Islet precursor cell (in vitro differentiated cells): ENCODE measurements at regions not wholly inside any gene's neighbourhood (a gene's known extent, or its start where the extent isn't known, plus 50 kb on each side); places are given as distances from the start of the nearest gene placed in this dataset.

ENCODE experiments used
- DNase-seq: peaks from one replicate; pipeline ENCODE4 v3.0.0-alpha.2; 2018

GRCh38 chr2:156864753-156865152 lies 392.8 kb upstream of the GALNT5 start:
- DNase-seq, result no peak

DNA sequence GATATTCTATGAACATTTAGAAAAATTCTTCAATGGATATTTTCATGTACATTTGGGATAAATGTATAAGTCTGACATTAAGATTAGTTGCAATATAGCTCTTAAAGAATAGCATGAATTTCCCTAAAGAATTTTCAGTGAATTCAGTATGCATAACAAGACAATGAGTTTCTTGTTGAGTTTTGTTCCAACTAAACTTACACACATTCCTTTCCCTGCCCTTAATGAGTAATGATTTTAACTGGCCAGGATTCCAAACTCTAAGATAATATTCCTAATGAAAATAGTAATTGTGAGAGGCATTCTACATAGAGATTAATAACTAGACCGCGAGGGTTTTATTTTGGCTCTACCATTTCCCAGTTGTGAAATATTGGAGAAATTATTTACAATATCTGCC lies 390.3 kb upstream of the GALNT5 start:
- no peak for DNase-seq

DNA sequence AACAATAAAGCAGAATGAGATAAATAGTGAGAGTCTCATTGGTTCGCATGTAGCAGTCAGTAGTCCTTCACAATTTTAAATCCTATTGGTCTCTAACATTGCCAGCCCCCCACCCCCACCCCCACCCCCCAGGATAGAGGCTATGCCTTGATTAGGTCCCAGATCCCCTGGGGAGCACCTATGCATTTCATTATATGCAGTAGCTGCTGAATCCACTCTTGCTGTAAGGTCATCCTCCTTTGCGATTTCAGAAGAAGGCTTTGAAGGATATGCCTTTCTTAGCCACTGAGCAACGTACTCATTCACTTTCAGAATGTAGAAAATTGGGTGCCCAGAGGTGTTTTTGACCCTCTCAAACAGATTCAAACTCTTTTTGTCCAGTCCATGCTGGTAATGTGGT lies 382.8 kb upstream of the GALNT5 start:
- no peak for DNase-seq

GRCh38 chr2:156883804-156884203 lies 373.7 kb upstream of the GALNT5 start:
- DNase-seq, result no peak

DNA sequence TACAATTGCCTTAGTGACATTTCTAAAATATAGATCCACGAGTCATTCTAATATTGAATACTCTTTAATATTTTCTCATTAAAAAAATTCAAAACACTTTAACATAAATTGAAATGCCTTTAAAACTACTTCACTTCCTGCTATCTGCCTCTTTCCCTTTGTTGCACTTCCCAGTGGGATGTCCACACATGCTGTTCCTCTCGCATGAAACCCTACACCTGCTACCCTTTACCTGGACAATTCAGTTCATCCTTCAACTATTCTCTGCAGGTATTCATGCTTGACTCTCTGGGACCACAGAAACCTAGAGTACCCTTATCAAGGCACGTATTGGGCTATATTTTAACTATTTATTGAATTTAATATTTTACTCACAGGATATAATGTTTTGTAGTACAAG lies 373.3 kb upstream of the GALNT5 start:
- no peak for DNase-seq

DNA sequence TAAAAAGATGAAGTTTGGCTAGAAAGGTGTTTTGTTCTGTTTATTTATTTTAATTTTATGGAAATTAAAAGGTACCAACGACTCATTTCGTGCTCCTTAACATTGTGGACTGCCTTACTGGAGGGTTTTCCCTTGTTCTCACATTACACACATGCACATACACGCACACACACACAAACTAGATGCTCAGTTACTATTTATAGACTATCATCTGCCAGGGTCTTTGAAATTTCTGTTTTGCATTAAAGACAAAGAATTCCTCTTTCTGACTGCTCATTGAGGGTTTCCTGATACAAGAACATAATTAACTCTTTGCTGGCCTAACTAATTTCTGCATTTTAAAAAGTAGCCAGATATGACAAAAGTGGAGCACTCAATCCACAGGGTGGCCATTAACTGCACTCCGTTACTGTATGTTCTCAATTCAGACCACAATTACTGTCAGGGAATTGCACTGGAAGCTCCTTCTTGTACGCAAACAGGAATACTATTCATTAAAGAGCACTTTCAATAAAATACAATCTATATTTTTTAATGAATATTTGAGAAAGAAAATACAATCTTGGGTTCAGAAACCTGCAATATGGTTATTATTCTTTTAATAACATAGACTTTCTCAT lies 366.9 kb upstream of the GALNT5 start:
- DNase-seq, result no peak

DNA sequence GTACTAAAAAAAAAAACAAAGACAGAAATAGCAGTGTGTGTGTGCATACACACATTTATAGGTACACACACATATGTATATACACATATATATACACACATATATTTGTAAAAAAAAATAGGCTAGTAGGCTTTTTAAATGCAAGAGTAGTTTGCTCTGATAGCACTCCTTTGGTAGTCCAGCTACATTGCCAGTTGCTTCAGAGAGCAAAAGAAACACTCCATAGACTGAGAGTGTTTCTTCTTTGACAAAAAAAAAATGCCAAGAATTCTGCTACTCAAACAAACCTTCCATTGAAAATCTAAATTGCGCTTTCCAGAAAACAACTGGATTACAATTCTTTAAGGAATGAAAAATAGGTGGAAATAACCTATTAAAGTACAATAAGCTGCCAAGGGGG lies 365.9 kb upstream of the GALNT5 start:
- no peak for DNase-seq

GRCh38 chr2:156892467-156893281 lies 364.8 kb upstream of the GALNT5 start:
- DNase-seq, result no peak

DNA sequence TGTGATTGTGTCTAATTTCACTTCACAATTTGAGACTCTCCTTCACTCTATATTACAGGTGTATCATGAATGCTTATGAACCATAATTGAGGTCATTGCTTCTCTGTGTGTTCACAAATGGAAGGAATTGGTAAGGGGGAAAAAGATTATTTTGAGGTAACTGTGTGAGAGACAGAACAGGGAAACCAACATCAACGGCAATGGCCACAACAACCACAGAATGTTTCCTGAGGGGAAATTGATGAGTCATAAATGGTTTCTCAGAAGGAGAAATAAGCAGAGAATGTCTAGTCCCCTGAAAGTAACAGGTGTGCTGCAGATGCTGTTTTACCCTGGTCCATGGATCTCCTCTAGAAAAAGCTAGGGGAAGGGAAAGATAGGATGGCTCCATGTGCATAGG lies 361.2 kb upstream of the GALNT5 start:
- DNase-seq, result no peak

DNA sequence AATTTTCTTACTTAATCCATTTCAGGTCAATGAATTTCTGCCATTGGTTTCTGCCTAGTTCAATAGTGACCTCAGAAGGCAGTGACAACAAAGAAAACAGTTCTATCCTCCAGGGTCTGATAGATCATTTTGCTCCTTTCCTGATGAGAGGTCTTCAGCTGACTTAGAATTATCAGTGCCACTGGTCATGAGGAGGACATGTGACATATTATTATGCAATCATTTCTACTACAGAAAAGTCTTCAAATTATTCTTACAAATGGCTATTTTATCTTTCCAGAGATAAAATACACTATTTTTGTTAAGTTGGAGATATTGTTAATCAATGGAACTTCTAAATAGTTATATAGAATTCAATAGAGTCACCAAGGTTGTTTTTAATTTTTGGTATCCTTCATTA lies 360.0 kb upstream of the GALNT5 start:
- no peak for DNase-seq

DNA sequence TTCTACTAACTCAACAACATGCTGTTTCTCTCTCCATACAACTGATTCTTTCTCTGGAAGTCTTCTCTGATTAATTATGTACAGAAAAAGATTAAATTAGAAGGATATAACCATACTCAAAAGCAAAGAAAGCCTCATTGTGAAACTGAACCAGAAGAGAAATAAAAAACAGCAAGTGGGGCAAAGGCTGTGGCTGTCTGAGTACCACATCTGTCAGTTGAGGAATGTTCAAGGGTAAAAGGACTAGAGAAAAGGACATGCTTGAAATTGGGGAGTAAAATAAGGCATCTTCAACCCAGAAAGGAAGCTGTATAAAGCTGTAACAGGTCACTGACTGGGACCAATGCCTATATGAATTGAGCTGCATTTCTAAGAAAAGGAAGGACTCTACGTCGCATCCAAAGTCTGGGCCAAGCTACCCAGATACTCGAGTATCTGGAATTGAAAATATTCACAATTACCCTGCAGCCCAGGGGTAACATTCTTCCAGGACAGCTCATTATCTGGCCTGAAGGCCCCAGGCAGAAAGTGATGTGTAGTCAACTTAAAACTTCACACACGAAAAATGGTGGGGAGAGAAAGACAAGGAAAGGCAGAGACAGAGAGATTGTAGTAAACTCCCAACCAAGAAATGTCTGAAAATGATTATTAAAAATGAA lies 356.0 kb upstream of the GALNT5 start:
- peak; percentile 84 for DNase-seq

- no peak for DNase-seq
Measured at GRCh38 chr2:156903335-156903734, 354.2 kb upstream of the GALNT5 start.

DNA sequence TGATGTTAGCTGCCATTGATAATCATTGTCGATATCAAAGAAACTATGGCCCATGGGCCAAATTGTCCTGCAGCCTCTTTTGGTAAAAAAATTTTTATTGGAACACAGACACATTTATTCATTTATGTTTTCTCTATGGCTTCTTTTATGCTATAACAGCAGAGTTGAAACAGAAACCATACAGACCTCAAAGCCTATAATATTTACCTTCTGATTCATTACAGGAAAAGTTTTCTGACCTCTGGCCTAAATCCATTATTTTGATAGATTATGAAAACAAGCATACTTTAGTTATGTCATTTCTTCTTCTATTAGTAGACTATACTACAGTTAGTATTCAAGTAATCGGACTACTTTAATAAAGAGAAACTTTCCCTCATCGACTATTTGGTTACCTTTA lies 349.7 kb upstream of the GALNT5 start:
- DNase-seq, result no peak

- no peak for DNase-seq
Measured at GRCh38 chr2:156908825-156909224, 348.7 kb upstream of the GALNT5 start.

- no peak for DNase-seq
Measured at GRCh38 chr2:156909983-156910382, 347.5 kb upstream of the GALNT5 start.

DNA sequence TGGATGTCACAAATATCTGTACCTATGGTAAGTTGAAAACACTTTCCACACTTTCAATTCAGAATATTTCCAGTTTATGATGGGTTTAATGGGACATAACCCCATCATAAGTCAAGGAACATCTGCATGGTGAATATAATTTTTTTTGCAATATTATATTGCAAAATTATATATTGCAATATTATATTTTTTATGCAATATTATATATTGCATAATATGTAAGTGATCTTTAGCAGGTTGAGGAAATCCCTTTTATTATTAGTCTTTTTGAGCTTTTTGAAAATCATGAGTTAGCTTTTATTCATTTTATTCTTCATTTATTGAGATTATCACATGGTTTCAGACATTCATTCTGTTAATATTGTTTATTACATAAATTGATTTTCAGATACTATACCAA lies 342.2 kb upstream of the GALNT5 start:
- no peak for DNase-seq

- no peak for DNase-seq
Measured at GRCh38 chr2:156918410-156918809, 339.1 kb upstream of the GALNT5 start.

GRCh38 chr2:156930423-156930822 lies 327.1 kb upstream of the GALNT5 start:
- no peak for DNase-seq

- DNase-seq, result no peak
Measured at GRCh38 chr2:156933645-156934225, 323.8 kb upstream of the GALNT5 start.

- no peak for DNase-seq
Measured at GRCh38 chr2:156935616-156936015, 321.9 kb upstream of the GALNT5 start.

DNA sequence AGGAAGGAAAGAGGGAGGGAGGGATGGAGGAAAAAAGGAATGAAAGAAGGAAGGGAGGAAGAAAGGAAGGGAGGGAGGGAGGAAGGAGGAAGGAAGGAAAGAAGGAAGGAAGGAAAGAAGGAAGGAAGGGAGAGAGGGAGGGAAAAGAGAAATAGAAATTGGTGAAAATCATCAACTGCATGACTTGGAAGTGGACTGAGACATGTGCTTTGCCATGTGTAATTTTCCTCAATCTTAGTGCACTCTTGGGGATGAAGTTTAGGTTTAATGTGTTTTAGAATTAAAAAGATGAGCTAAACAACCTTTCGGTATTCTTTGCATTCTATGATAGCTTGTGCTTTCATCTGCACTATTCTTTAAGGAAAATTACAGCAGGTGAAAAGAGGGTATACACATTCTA lies 320.1 kb upstream of the GALNT5 start:
- DNase-seq, result no peak

DNA sequence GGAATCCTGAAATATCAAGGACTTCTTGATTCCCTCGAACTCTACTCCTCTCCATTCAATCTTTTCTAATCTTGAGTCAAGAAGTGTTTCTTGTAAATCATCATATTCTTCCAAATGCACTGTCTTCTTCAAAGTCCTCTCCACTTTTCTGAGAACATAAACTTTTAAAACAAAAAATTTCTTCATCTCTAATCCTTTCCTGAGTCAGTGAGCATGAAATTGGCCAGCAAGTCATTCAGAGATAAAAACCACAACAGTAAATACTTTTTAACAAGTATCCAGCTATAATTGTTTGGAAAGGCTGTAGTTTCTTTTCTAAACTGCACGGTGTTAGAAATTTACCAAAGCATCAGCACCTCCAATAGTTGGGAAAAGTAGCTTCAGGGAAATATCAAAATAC lies 312.6 kb upstream of the GALNT5 start:
- no peak for DNase-seq

DNA sequence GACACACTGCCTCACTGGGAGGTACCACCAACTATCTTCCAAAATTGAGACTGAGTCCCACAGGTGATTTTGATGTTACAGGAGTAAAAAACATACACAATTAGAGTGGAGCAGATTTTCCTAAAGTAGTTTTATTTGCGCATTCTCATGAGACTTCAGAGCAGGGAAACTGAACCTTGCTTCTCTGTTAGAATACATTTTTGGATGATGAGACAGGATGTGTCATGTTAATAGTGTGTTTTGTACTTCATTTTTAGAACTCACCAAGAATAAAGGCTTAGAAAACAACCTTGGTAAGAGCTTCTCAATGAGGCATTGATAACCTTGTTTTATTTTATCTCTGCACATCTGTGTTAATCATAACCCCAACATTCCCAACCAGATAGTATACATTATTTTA lies 310.2 kb upstream of the GALNT5 start:
- no peak for DNase-seq

DNA sequence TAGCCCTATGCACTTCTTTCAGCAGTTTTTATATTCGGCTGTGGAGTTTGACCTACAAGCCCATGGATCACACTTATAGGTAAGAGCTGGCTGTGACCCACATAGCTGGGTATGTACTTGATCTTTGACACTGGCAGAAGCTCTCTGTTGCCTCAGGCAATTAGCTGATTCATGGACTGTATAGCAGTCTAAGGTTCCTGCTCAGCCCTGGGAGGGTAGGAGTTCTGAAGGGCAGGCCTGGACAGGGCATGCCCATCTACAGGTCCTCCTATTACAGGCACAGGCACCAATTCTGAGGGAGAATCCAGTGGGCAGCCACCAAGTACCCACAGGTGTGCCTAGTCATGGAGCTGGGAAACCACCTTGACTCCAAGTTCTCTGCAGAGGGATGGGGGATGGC lies 301.8 kb upstream of the GALNT5 start:
- DNase-seq, result peak; percentile 54
